Fibroblast of upper back skin (primary cell): ENCODE measurements at regions not wholly inside any gene's neighbourhood (a gene's known extent, or its start where the extent isn't known, plus 50 kb on each side); places are given as distances from the start of the nearest gene placed in this dataset.
"Not testable (repeated sequence)": the region's sequence is repeated elsewhere in the genome, so short reads cannot be mapped to it uniquely, and the experiment has no call there.

ENCODE experiments used
- DNase-seq: peaks from one replicate; pipeline ENCODE4 v3.0.0-alpha.2; 2013

DNA sequence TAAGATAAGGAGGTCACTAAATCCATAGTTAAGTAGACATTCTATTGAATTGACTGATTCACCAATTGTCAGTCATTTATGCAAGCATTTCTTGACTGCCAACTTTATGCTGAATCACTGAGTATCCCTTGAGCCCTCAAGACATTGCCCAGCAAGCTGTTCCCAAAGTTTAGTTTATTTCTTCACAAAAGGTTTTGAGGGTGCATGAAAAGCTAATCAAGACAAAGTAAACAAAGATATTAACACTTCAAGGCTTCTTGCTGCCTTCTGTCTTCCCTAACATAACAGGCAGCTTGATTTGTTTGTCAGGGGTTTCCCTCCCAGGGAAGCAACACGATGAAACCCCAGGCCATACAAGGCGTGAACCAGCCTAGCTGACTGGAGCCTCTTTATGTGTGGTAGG lies 374.4 kb downstream of the SPRY2 start:
- peak; percentile 10 for DNase-seq

DNA sequence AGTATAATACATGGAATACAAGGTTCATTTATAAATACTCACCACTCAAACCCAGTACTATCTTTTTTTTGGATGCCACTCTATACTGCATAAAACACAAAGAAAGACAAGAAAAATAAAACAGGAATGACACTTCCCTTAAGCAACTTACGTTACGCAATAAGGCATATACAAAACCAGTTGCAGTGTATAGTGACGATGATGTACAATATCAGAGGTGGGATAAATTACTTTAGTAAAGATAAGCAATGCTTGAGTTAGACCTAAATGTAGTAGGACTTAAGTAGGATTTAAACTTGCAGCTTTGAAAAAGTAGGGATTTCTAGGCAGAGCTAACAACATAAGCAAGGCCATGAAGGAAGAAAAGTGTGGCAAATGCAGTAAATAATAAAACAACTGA lies 374.9 kb downstream of the SPRY2 start:
- no peak for DNase-seq

DNA sequence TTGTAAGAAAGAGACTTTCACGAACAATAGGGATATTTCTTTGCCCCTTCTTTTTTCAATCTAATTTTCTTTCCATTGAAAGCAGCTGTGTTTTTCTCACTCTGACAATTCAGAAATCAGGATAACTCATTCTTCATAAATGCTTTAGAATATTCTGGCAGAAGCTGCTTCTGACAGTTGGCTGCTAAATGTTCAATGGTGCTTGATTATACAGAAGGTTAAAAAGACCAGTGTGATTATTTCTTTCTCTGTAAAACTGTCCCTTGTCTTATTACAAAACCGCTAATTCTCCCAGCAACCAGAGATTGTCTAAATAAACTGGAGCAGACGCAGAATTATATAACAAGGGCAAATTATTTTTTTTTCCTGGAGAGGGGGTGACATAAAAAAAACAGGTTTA lies 394.4 kb downstream of the SPRY2 start:
- DNase-seq = no peak

DNA sequence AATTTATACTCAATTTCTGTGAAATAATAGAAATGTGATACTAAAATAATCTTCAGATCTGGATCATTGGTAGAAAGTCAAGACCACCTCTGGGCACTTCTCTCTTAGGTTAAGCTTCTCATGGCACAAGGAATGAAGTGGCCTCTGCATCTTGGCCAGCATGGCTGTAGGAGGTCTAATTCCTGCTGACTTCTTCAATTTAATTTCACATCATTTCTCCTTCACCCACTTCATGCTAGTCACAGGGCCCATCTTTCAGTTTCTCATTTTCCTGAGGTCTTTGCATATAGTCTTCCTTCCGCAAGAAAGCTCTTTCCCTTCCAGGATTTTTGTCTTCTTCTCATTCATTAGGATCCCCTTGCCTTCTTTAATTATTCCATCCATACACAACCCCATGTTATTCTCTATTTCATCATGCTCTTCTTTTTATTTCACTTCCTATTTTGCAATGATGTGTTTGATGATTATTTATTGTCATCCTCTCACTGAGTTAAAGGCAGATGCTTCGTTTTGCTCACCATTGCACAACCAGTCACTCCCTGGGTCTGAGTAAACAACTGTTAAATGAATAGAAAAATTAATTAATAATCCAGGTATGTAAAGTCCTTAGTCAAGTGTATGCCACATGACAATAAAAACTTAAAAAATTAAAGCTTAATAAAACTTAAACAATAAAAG lies 397.4 kb downstream of the SPRY2 start:
- no peak for DNase-seq

DNA sequence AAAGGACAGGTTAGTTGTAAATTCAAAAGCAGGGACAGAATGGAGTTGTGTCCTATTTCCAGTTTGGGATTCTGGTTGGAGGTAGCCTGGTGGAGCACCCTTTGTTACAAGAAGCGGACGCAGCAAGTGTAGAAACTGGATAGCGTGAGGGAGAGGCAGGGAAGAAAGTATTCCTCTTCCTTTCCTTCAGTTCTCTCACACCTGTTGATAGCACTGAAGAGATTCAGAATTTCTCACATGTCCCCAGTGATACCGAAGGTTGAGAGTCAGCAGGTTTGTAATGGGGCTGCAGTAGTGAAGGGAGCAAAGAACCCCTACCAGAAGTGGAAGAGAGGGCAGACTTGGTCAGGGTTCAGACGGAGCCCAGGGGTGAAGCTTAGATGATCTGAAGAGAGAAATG lies 399.2 kb downstream of the SPRY2 start:
- DNase-seq = no peak

DNA sequence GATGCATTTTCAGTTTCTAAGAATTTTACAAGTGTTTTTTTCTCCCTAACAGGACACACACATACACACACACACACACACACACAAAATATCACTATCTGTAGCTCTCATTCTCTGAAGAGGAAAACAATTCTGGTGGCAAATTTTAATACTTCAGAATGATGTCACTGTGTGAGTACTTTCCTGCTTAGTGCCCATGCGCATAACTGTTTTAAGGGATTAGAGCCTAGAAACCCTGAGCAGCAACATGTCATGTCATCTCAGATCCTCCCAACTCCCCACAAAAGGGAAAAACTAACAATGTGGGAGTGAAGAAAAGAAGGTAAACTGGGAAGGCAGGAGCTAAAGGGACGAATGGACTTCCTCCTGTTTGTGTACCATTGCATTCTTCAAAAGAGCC lies 401.2 kb downstream of the SPRY2 start:
- no peak for DNase-seq

DNA sequence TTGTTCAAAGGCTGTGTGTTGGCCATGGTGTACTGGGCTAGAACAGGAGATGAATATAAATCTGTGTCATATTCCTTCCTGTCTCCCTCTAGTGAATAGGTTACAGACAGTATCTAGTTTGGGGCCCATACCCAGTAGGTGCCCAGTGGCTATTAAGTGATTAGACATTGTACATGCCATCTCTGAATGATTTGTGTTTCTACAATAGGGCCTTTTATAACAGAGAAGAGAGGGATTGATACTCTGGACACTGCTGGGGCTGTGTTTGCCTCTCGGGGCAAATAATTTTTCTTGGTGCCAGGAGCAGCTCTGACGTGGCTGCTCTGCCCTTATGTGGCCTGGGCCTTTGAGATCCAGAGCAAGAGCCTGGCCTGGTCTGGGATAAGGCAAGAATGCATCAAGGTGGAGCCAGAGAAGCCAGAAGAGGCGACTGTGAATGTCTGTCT lies 403.1 kb downstream of the SPRY2 start:
- DNase-seq = no peak

DNA sequence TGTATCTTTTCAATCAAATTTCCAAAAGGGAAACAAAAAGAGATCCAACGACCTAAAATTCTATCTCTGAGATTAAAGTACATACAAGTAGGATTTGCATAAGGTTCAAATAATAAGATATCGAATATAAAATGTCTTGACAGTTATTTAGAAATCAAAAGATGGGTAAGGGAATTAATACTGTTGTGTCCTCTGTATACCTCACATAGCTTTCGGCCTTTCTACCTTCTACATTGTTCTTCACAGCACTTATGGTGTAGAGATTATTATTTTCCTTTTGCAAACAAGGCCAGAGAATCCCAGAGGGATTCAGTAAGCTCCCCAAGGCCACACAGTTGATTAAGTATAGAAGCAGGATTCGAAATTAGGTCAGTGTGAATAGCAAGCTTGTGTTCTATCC lies 403.6 kb downstream of the SPRY2 start:
- no peak for DNase-seq

DNA sequence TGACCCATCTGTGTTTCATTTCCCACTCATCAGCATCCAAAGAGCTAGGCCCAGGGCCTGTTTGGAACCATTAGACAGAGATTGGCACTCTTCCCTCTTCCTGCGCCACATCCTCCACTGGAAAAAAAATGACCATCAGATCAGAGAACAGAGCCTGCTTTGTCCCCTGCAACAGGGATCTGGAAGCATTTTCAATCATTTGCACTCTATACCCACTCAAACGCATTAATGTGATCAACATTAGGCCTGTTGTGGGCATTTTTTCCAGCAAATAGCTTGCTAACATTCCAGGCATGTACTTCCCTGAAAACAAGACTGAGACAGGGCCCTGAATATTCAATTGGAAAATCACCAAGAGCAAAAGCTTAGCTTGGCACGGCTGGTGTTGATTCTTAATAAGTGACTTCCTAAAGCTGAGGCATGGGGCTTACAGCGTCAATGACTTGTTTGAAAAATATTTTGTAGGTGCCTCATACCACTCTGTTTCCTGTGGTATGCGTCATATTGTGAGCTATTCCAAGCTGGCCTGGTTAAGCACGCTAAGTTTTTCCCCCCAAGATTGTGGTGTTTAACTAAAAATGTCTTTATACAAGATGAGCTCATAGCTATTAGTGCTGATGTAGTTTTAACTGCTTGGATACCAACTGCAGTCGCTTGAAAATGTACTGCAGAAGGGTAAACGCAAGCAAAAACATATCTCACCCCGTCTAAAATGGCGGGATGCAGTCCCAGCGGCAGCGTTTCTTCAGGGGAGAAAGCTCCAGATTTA lies 404.4 kb downstream of the SPRY2 start:
- DNase-seq = peak; percentile 99

DNA sequence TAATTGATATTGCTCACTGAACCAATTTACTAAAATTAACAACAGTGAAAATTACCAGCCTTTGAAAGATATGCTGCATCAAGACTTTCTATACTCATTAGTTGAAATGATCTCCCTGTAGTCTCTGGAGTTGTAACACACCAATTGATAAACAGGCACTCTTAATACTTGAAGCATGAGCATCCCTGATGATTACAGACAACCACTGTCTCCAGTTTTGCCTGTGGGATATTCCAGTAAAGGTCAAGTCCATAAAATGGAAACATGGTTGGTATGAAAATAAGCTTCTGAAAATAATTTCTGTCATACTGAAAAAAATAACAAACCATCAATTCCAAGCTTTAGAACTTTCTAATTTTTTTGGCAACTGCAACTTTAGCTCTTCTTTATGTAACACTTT lies 405.8 kb downstream of the SPRY2 start:
- no peak for DNase-seq

DNA sequence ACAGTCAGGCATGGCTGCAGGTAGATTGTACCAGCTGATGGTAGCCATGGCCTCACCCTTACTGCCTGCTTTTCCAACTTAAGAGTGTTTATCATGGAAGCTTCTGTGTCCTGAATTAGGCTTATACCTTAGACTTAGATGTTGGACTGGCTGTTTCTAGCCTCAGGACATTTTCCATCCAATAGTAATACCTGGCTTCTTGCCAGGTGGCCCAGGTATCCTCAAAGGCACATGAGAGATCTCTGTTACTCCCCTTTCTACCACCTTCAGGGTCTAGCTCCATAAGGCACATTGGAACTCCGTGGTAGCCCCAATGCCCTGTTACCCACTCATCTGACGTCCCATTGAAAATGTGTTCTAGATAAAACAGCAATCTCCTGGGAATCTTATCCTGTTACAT lies 407.5 kb downstream of the SPRY2 start:
- DNase-seq = no peak

DNA sequence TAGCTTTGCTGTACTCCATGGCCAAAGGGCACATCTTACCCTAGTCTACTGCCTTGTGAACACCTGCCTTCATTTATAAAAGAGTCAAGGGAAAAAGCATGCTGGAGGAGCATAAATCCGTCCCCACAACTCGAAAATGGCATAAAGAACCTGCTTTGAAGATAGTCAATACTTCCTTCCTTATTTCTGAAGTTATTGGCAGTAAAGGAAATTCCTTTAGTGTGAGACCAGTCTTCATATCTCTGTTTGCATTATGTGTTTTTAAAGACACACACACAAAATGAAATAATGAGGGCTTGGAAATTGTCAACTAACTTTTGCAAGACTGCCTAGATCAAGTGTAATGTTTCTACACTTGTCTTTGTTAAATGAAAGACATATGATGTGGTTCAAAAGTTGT lies 408.4 kb downstream of the SPRY2 start:
- DNase-seq = no peak

DNA sequence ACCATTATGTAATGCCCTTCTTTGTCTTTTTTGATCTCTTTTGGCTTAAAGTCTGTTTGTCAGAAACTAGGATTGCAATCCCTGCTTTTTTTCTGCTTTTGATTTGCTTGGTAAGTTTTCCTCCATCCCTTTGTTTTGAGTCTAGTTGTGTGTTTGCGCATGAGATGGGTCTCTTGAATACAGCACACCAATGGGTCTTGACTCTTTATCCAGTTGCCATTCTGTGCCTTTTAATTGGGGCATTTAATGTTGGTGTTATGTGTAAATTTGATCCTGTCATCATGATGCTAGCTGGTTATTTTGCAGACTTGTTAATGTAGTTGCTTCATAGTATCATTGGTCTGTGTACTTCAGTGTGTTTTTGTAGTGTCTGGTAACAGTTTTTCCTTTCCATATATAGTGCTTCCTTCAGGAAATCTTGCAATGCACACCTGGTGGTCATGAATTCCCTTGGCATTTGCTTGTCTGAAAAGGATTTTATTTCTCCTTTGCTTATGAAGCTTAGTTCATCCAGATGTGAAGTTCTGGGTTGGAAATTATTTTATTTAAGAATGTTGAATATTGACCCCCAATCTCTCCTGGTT lies 416.9 kb downstream of the SPRY2 start:
- not testable (repeated sequence) for DNase-seq

DNA sequence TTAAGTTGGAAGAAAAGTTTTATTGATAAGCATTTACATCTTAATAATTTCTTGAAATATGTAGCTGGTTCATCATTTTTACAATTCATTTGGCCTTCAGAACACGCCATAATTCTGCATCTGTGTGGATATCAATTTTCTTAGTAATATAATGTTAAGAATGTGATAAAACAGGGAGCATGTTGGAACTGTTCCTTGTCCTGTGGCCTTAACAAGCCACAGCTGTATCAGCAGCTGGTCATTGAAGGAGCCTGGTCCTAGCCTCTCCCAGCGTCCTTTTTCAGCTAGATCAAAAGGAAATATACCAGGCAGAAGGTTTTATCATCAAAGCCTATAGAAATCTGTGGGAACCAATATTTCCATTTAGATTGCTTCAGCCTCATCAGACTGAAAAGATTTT lies 421.8 kb downstream of the SPRY2 start:
- no peak for DNase-seq

DNA sequence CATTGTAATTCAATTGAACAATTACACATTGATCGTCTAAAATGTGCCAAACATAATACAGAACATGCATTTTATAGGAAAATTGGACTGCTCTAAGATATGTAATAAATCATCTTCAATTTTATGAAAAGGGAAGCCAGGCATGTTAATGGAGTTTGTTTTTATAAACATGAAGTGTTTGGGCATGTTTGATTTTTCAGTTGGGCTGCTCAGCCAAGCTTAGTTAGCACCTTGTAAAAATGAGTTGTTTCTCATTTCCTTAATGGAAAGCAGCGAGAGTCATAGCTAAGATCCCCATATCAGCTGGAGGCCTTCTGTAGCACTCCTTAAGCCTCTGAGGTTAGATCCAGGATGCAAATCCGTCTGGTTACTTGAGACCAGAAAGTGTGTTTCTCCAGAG lies 422.3 kb downstream of the SPRY2 start:
- no peak for DNase-seq

DNA sequence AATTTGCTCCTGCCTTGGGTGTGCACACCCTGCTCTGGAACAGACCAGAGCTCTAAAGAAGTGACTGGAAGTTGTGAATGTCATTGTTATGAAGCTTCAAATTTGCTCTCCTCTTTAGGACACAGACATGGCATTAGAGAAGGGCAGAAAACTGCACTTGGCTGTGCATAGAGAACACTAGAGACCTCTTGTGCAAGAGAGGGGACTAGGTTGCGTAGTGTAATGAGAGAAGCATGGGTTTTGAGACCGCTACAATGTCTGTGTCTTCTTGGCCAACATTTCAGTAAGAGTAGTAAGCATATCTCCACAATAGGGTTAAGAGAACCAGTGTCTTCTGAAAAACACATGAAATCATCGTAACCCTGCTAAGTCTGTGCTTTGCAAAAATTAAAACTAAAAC lies 423.3 kb downstream of the SPRY2 start:
- no peak for DNase-seq

DNA sequence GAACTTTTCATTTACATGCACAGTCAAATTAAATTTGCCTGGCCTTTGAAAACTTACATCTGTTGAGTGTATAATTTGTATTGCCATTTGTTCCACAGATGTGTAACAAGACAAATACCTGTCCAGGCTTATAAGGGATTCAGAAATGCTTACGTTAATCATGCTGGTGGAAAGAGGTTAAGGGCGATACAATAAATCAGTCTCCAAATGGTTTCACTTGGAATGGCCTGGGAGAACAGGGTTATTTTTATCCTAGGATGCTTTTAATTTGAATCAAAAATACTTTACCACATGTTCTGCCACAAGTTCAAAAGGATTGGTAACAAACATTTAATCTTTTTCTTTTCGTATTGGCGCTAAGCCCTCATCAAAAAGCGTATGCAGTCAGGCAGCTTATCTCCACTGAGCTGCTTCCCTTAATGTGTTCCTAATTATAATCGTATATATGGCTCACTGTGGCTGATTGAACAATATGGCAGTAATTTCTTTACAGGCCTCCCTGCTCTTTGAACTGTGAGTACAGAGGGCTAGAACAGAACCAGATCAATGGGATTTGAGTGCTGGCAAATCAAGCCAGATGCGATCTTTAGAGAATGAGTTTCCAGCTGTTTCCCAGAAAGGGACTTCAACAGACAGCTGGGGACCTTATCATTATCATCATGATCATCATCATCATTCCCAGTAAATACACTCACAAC lies 425.7 kb downstream of the SPRY2 start:
- DNase-seq = peak; percentile 68

DNA sequence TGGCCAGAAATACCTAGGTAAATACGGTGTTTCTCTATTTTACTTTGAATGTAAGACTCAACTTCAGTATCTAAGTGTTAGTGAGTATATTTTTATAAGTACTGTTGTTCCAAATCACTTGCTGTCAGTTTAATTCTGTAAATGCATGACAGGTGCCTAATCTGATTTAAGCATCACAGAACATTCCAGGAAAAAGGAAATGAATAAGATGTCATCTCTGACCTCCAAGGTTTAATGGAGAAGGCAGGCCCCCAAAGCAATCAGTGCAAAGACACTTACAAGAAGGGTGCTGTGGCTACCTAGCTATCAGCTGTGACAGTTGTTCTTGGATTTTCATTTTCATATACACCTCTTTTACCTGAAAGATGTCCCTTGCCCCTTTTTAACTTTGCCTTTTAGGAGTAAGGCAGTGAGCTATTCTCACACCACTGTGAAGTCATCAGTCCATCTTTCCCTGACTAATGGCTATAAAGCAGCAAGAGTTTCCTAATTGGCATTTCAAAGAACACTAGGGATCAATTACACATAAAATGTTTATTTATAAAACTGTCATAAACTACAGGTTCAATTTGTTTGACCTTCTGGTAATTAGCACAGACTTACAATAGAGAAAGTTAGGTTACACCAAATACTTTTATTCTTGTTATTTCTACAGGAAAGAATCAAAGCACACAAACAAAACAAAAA lies 427.6 kb downstream of the SPRY2 start:
- DNase-seq = no peak

DNA sequence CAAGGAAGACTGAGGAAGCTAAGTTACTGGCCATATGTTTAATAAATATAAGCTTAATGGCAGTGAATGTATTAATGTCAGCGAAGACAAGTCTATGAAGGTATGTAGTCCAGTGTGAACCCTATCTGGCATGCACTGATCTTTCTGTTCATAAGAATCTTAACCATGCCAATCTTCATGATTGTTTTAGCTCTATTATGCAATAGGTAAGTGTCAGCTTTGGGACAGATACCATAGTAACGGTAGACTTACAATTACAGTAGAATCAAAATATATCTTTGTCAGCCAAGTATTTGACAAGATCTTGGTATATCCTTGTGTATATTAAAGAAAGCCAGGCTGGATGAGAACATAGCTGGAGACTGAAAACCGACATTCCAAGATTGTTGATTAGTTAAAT lies 428.5 kb downstream of the SPRY2 start:
- DNase-seq = no peak

DNA sequence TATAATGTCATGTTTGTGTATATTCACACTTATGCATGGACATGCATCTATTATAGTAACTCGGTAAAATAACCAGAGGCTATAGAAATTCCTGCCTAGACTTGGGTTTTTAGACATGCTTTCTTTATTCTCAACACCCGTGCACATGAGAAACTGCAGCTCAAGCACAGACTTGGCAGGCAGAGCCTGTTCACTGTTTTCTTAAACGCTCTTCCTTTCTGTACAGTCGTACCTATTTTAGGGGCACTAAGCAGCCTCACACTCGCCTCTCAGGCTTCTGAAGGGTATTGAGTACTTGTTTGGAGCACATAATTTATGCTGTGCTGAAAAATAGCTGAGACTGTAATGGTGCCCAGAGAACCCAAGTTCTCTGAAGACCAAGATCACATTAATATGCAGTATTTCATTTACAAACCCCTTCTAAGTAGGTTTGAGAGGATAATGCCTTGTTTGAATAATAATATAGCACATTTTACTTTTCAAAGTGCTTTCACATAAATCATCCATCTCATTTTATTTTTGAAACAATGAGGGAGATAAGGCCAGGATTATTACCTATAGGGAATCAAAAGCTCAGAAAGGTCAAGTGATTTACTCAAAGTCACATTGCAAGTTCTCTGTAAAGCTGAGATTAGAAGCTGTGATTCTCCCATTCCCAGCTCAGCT lies 429.9 kb downstream of the SPRY2 start:
- no peak for DNase-seq

DNA sequence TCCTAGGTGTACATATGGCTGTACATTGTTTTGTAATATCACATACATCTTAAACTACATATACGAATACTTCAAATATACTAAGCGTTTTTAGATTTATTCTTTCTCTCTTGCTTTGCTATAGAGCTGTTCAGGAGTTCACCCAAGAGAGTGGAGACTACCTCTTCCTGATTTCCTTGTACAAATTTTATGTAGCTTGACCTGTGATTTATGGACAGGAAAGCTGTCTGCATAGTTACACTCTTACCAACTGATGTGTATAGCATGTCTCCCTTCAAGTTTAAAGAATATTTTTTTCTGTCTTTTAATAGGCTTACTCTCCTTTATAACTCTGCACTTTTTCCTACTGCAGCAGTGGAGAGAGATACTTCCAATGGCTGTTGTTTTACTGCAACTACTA lies 428.7 kb downstream of the NDFIP2 start:
- no peak for DNase-seq

DNA sequence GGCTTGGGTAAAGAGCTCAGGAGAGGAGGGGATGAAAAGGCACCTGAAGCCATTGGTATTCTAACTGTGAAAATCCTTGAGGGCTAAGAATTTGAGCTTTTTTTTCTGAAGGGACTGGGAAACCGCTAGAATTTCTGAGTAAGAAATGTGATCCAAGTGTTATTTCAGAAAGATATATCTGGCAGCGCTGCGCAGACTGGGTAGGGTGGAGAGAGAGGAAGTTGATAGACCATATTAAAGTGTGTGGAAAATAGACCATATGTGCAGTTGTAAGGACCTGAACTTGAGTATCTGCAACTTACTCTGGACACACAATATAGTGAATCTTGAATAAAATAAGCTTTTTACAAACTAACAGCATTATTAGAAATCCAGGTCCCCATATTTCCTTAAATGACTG lies 427.4 kb downstream of the NDFIP2 start:
- no peak for DNase-seq

DNA sequence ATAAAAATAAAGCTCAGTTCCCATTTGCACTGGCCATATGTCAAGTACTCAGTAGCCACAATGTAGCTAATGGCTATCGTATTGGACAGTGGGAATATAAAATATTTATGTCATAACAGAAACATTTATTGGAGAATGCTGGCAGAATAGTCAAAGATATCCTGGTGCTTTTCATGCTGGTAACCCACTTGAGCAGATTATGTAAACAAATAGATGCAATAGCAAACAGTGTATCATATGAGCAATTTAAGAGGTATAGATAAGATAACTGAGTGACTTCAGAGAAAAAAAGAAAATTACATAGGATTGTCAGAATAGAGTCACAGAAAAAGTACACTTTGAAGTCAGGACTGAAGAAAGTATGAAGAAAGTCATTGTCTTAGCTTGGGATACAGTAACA lies 426.6 kb downstream of the NDFIP2 start:
- DNase-seq = no peak
